Trophoblast cell (in vitro differentiated cells and primary cell): ENCODE measurements at regions not wholly inside any gene's neighbourhood (a gene's known extent, or its start where the extent isn't known, plus 50 kb on each side); places are given as distances from the start of the nearest gene placed in this dataset.
A peak's percentile ranks its signal among the peaks of the same experiment; 100 is the strongest.

ENCODE experiments used
- DNase-seq, 2 donors: peaks; one replicate each; pipeline ENCODE4 v3.0.0-alpha.2; 2016
- H2AFZ ChIP-seq: 2 replicates; pipeline ENCODE4 v1.6.1; 2013; ENCODE audit warnings: low read length, moderate library complexity, mild to moderate bottlenecking; ENCODE audit not compliant: insufficient read depth, poor library complexity
- H2AK5ac ChIP-seq: 2 replicates; pipeline ENCODE4 v1.6.1; 2013; ENCODE audit warnings: mild to moderate bottlenecking, low read length
- H2BK120ac ChIP-seq: 2 replicates; pipeline ENCODE4 v1.6.1; 2013; ENCODE audit warnings: low read length, mild to moderate bottlenecking, moderate library complexity; ENCODE audit not compliant: insufficient read depth, poor library complexity
- H2BK12ac ChIP-seq: 2 replicates; pipeline ENCODE4 v1.6.1; 2013; ENCODE audit warnings: mild to moderate bottlenecking, low read length, moderate library complexity
- H2BK5ac ChIP-seq: 2 replicates; pipeline ENCODE4 v1.6.1; 2013; ENCODE audit warnings: low read length, low read depth, moderate library complexity, mild to moderate bottlenecking; ENCODE audit not compliant: poor library complexity
- H3K14ac ChIP-seq: 2 replicates; pipeline ENCODE4 v1.6.1; 2013; ENCODE audit warnings: mild to moderate bottlenecking, low read length
- H3K18ac ChIP-seq: 2 replicates; pipeline ENCODE4 v1.6.1; 2013; ENCODE audit warnings: mild to moderate bottlenecking, low read length
- H3K23ac ChIP-seq: 2 replicates; pipeline ENCODE4 v1.6.1; 2013; ENCODE audit warnings: low read length
- H3K27ac ChIP-seq: 2 replicates; pipeline ENCODE4 v1.5.1; 2013; ENCODE audit warnings: low read depth, mild to moderate bottlenecking, inconsistent platforms, low read length, moderate library complexity
- H3K27me3 ChIP-seq: 2 replicates; pipeline ENCODE4 v1.6.1; 2013; ENCODE audit warnings: inconsistent platforms, mild to moderate bottlenecking, low read length, moderate library complexity; ENCODE audit not compliant: insufficient read depth
- H3K36me3 ChIP-seq, 2 experiments: 1 replicate in 1 of 2; 2 replicates in 1 of 2; pipeline ENCODE4 v1.6.1; 2013; ENCODE audit warnings: low read length in 2 of 2, mild to moderate bottlenecking in 2 of 2, moderate library complexity in 1 of 2; ENCODE audit not compliant: insufficient read depth in 2 of 2, control insufficient read depth in 1 of 2
- H3K4ac ChIP-seq: 2 replicates; pipeline ENCODE4 v1.6.1; 2013; ENCODE audit warnings: low read depth, mild to moderate bottlenecking, low read length, moderate library complexity
- H3K4me1 ChIP-seq, 2 experiments: 1 replicate in 1 of 2; 2 replicates in 1 of 2; pipeline ENCODE4 v1.6.1; 2013; ENCODE audit warnings: low read length in 2 of 2, mild to moderate bottlenecking in 2 of 2, moderate library complexity in 1 of 2; ENCODE audit not compliant: insufficient read depth in 2 of 2, control insufficient read depth in 1 of 2
- H3K4me2 ChIP-seq: 2 replicates; pipeline ENCODE4 v1.6.1; 2013; ENCODE audit warnings: inconsistent platforms, mild to moderate bottlenecking, low read length, moderate library complexity
- H3K4me3 ChIP-seq: 2 replicates; pipeline ENCODE4 v1.5.1; 2013; ENCODE audit warnings: mild to moderate bottlenecking, low read depth, low read length, inconsistent platforms
- H3K79me1 ChIP-seq: one replicate; pipeline ENCODE4 v1.6.1; 2013; ENCODE audit warnings: low read length
- H3K79me2 ChIP-seq: 2 replicates; pipeline ENCODE4 v1.6.1; 2013; ENCODE audit warnings: low read length, mild to moderate bottlenecking; ENCODE audit not compliant: control insufficient read depth, insufficient read depth, poor library complexity
- H3K9ac ChIP-seq: 2 replicates; pipeline ENCODE4 v1.6.1; 2013; ENCODE audit warnings: mild to moderate bottlenecking, low read length
- H3K9me3 ChIP-seq: 2 replicates; pipeline ENCODE4 v1.6.1; 2013; ENCODE audit warnings: low read depth, mild to moderate bottlenecking, control low read depth, inconsistent platforms, low read length; ENCODE audit not compliant: insufficient read depth
- H4K12ac ChIP-seq: 2 replicates; pipeline ENCODE4 v1.6.1; 2013; ENCODE audit warnings: low read depth, mild to moderate bottlenecking, low read length, moderate library complexity
- H4K8ac ChIP-seq: 2 replicates; pipeline ENCODE4 v1.6.1; 2013; ENCODE audit warnings: low read depth, mild to moderate bottlenecking, low read length, moderate library complexity
- H4K91ac ChIP-seq: one replicate; pipeline ENCODE4 v1.6.1; 2013; ENCODE audit warnings: low read depth, mild to moderate bottlenecking, low read length, moderate library complexity
- WGBS: extraction: QIAGEN DNeasy Blood & Tissue Kit; methylation state at CpG from one replicate; pipeline ENCODE4 v1.1.7; 2013; ENCODE audit warnings: missing lambda C conversion rate; ENCODE audit not compliant: insufficient read length, insufficient coverage; ENCODE audit errors: extremely low coverage; 5-methylcytosine and 5-hydroxymethylcytosine counted together

- no peaks in the 10 kb centered on the region for H3K79me1 ChIP-seq
- peak overlapping the region; percentile 5 for H2BK12ac ChIP-seq
- H4K12ac ChIP-seq, result no peak overlapping the region
- H3K4ac ChIP-seq, result no peak overlapping the region
- no peak overlapping the region for H2AFZ ChIP-seq
- H3K4me1 ChIP-seq, result peaks cover 15 to 23% of the 10 kb centered on the region in 2 experiments
- no CpG with 5 or more reads among the region's 16 CpGs for WGBS
- H3K18ac ChIP-seq, result no peak overlapping the region
- H2AK5ac ChIP-seq, result no peak overlapping the region
- no peak overlapping the region for H2BK120ac ChIP-seq
- H3K27ac ChIP-seq, result no peak overlapping the region
- H3K27me3 ChIP-seq, result no peaks in the 10 kb centered on the region
- H3K9ac ChIP-seq, result no peak overlapping the region
- H3K4me2 ChIP-seq, result no peak overlapping the region
- no peak for DNase-seq
- H3K14ac ChIP-seq, result peak overlapping the region; percentile 3
- no peak overlapping the region for H3K23ac ChIP-seq
- H3K9me3 ChIP-seq, result peaks cover 6% of the 10 kb centered on the region
- H4K91ac ChIP-seq, result no peak overlapping the region
- no peaks in the 10 kb centered on the region for H3K79me2 ChIP-seq
- no peak overlapping the region for H4K8ac ChIP-seq
- H3K4me3 ChIP-seq, result no peak overlapping the region
- no peak overlapping the region for H2BK5ac ChIP-seq
- H3K36me3 ChIP-seq, result no peaks in the 10 kb centered on the region
Measured at GRCh38 chr1:232376632-232377493, 253.1 kb downstream of the SIPA1L2 start.

- Histone ChIP-seq H3K14ac (no peak overlapping the region), H3K27me3 (no peaks in the 10 kb centered on the region), H3K4me2 (no peak overlapping the region), H3K9ac (no peak overlapping the region), H3K79me1 (no peaks in the 10 kb centered on the region), H3K18ac (no peak overlapping the region), H3K36me3 (no peaks in the 10 kb centered on the region), H3K4me3 (no peak overlapping the region), H4K91ac (peak overlapping the region; percentile 45), H4K8ac (no peak overlapping the region), H2BK12ac (no peak overlapping the region), H3K4me1 (peaks cover 5 to 15% of the 10 kb centered on the region in 2 experiments), H3K4ac (no peak overlapping the region), H3K9me3 (peaks cover 4% of the 10 kb centered on the region), H3K27ac (peak overlapping the region; percentile 59), H2BK5ac (no peak overlapping the region), H2BK120ac (no peak overlapping the region), H4K12ac (no peak overlapping the region), H3K23ac (no peak overlapping the region), H3K79me2 (no peaks in the 10 kb centered on the region), H2AK5ac (no peak overlapping the region), H2AFZ (no peak overlapping the region)
- no CpG with 5 or more reads among the region's 11 CpGs for WGBS
- no peak for DNase-seq
Measured at GRCh38 chr1:232372841-232373440, 257.0 kb downstream of the SIPA1L2 start.

- Histone ChIP-seq H2AK5ac (no peak overlapping the region), H3K14ac (no peak overlapping the region), H4K8ac (no peak overlapping the region), H3K79me2 (no peaks in the 10 kb centered on the region), H3K4me2 (no peak overlapping the region), H3K27me3 (no peaks in the 10 kb centered on the region), H3K23ac (no peak overlapping the region), H3K36me3 (no peaks in the 10 kb centered on the region), H2BK120ac (no peak overlapping the region), H2AFZ (no peak overlapping the region), H4K91ac (peak overlapping the region; percentile 45), H3K4me1 (peaks cover 5 to 15% of the 10 kb centered on the region in 2 experiments), H3K9ac (no peak overlapping the region), H3K18ac (no peak overlapping the region), H2BK12ac (peak overlapping the region; percentile 15), H3K4ac (no peak overlapping the region), H3K79me1 (no peaks in the 10 kb centered on the region), H2BK5ac (no peak overlapping the region), H4K12ac (no peak overlapping the region), H3K9me3 (peaks cover 4% of the 10 kb centered on the region), H3K27ac (peak overlapping the region; percentile 2), H3K4me3 (no peak overlapping the region)
- WGBS, result no CpG with 5 or more reads among the region's 13 CpGs
- no peak for DNase-seq
Measured at GRCh38 chr1:232372431-232372830, 257.5 kb downstream of the SIPA1L2 start.

GRCh38 chr1:232369451-232370296, 260.3 kb downstream of the SIPA1L2 start:
- WGBS, result no CpG with 5 or more reads among the region's 11 CpGs
- peaks cover 4% of the 10 kb centered on the region for H3K9me3 ChIP-seq

More at GRCh38 chr1:232369451-232370296, 260.3 kb downstream of the SIPA1L2 start:
- H4K12ac ChIP-seq, result no peak overlapping the region
- no peak overlapping the region for H2AK5ac ChIP-seq
- no peak overlapping the region for H3K23ac ChIP-seq
- no peak overlapping the region for H2BK5ac ChIP-seq
- H3K79me2 ChIP-seq, result no peaks in the 10 kb centered on the region
- DNase-seq, result peak in 1 of 2 donors; percentile 14
- H3K36me3 ChIP-seq, result no peaks in the 10 kb centered on the region
- no peak overlapping the region for H3K4me3 ChIP-seq
- H3K14ac ChIP-seq, result no peak overlapping the region
- H3K27ac ChIP-seq, result no peak overlapping the region
- H4K8ac ChIP-seq, result no peak overlapping the region
- no peak overlapping the region for H3K18ac ChIP-seq
- H3K9ac ChIP-seq, result no peak overlapping the region
- H3K27me3 ChIP-seq, result no peaks in the 10 kb centered on the region
- no peak overlapping the region for H2BK12ac ChIP-seq
- no peaks in the 10 kb centered on the region for H3K79me1 ChIP-seq
- no peak overlapping the region for H3K4me2 ChIP-seq
- no peak overlapping the region for H4K91ac ChIP-seq
- peaks cover 5 to 9% of the 10 kb centered on the region in 2 experiments for H3K4me1 ChIP-seq
- H2AFZ ChIP-seq, result no peak overlapping the region
- H2BK120ac ChIP-seq, result no peak overlapping the region
- no peak overlapping the region for H3K4ac ChIP-seq
